KMS-11 (cell line): ENCODE measurements at regions not wholly inside any gene's neighbourhood (a gene's known extent, or its start where the extent isn't known, plus 50 kb on each side); places are given as distances from the start of the nearest gene placed in this dataset.

Experiments
- H2AFZ ChIP-seq: fragments of 200-600 bp; sonication (generic); 2 replicates; pipeline ENCODE4 v1.6.1; 2016; ENCODE audit warnings: antibody characterized with exemption, mixed run types, low read depth
- H3K27ac ChIP-seq: fragments of 200-600 bp; sonication (generic); 2 replicates; pipeline ENCODE4 v1.6.1; 2016; ENCODE audit warnings: mild to moderate bottlenecking, mixed run types
- H3K27me3 ChIP-seq: fragments of 200-600 bp; sonication (generic); 2 replicates; pipeline ENCODE4 v1.6.1; 2017; ENCODE audit warnings: mild to moderate bottlenecking, low read depth, mixed run types, moderate library complexity; ENCODE audit not compliant: insufficient read depth
- H3K36me3 ChIP-seq: fragments of 200-600 bp; sonication (generic); 2 replicates; pipeline ENCODE4 v1.6.1; 2017; ENCODE audit warnings: mild to moderate bottlenecking, mixed run types; ENCODE audit not compliant: insufficient read depth
- H3K4me1 ChIP-seq: fragments of 200-600 bp; sonication (generic); 2 replicates; pipeline ENCODE4 v1.6.1; 2016; ENCODE audit warnings: mild to moderate bottlenecking, low read depth, mixed run types; ENCODE audit not compliant: poor library complexity, severe bottlenecking
- H3K4me2 ChIP-seq: fragments of 200-600 bp; sonication (generic); 2 replicates; pipeline ENCODE4 v1.7.0; 2016; ENCODE audit warnings: mild to moderate bottlenecking, mixed run types
- H3K4me3 ChIP-seq: fragments of 200-600 bp; sonication (generic); IDR thresholded peaks from 2 replicates; pipeline ENCODE4 v1.6.1; 2017; ENCODE audit warnings: low read depth, low read length, mixed read lengths; ENCODE audit not compliant: insufficient read depth
- H3K79me2 ChIP-seq: fragments of 200-600 bp; sonication (generic); 2 replicates; pipeline ENCODE4 v1.6.1; 2016; ENCODE audit warnings: low read depth, mixed run types; ENCODE audit not compliant: insufficient read depth
- H3K9ac ChIP-seq: fragments of 200-600 bp; sonication (generic); 2 replicates; pipeline ENCODE4 v1.6.1; 2016; ENCODE audit warnings: mild to moderate bottlenecking, mixed run types
- H4K20me1 ChIP-seq: fragments of 200-600 bp; sonication (generic); 2 replicates; pipeline ENCODE4 v1.6.1; 2016; ENCODE audit warnings: mild to moderate bottlenecking, mixed run types; ENCODE audit not compliant: insufficient read depth
- TF ChIP-seq, protein P1 (sequence below): fragments of 200-600 bp; sonication (generic); conservative IDR thresholded peaks from 2 replicates; pipeline ENCODE4 v1.6.1; 2017; ENCODE audit warnings: low read depth, mild to moderate bottlenecking, antibody characterized with exemption, low read length, moderate library complexity, mixed read lengths

- no peak overlapping the region for H3K9ac ChIP-seq
- H3K4me3 ChIP-seq, result no peak overlapping the region
- no peak overlapping the region for H3K27ac ChIP-seq
- H4K20me1 ChIP-seq, result no peaks in the 10 kb centered on the region
- no peak overlapping the region for H2AFZ ChIP-seq
- H3K79me2 ChIP-seq, result no peaks in the 10 kb centered on the region
- no peaks in the 10 kb centered on the region for H3K36me3 ChIP-seq
- no peak overlapping the region for H3K4me2 ChIP-seq
- no peaks in the 10 kb centered on the region for H3K27me3 ChIP-seq
- no peaks in the 10 kb centered on the region for H3K4me1 ChIP-seq
- TF ChIP-seq, protein P1, sequence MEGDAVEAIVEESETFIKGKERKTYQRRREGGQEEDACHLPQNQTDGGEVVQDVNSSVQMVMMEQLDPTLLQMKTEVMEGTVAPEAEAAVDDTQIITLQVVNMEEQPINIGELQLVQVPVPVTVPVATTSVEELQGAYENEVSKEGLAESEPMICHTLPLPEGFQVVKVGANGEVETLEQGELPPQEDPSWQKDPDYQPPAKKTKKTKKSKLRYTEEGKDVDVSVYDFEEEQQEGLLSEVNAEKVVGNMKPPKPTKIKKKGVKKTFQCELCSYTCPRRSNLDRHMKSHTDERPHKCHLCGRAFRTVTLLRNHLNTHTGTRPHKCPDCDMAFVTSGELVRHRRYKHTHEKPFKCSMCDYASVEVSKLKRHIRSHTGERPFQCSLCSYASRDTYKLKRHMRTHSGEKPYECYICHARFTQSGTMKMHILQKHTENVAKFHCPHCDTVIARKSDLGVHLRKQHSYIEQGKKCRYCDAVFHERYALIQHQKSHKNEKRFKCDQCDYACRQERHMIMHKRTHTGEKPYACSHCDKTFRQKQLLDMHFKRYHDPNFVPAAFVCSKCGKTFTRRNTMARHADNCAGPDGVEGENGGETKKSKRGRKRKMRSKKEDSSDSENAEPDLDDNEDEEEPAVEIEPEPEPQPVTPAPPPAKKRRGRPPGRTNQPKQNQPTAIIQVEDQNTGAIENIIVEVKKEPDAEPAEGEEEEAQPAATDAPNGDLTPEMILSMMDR, result no peak
Measured at GRCh38 chr21:35625576-35625975, 434.8 kb downstream of the SETD4 start.

- Histone ChIP-seq H3K4me2 (no peak overlapping the region), H3K79me2 (no peaks in the 10 kb centered on the region), H3K27me3 (no peaks in the 10 kb centered on the region), H3K4me1 (no peaks in the 10 kb centered on the region), H3K4me3 (no peak overlapping the region), H3K36me3 (no peaks in the 10 kb centered on the region), H4K20me1 (no peaks in the 10 kb centered on the region), H3K9ac (no peak overlapping the region), H3K27ac (no peak overlapping the region), H2AFZ (no peak overlapping the region)
- TF ChIP-seq, protein P1, result no peak
Measured at GRCh38 chr21:35624901-35625300, 435.4 kb downstream of the SETD4 start.

DNA sequence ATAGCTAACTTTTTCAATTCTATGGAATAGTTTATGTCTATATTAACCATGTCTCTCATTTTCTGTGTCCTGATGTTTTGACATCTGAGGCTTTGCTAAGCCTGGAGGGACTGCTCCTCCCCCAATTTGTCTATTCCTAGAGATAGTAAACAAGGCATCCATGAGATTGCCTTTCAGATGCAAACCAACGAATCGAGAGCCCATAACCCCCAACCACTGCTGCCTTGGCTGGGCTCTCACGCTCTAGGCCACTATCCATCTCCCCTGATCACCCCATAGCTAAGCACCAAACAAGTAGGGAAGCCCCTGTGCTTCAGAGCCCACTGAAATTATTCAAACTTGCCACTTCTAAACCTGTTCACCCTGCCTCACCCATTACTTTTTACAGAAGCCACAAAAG is 437.7 kb downstream of the SETD4 start:
- TF ChIP-seq, protein P1, result no peak
- no peaks in the 10 kb centered on the region for H3K79me2 ChIP-seq
- no peaks in the 10 kb centered on the region for H4K20me1 ChIP-seq
- no peak overlapping the region for H3K4me3 ChIP-seq
- H3K27ac ChIP-seq, result no peak overlapping the region
- no peak overlapping the region for H2AFZ ChIP-seq
- no peaks in the 10 kb centered on the region for H3K4me1 ChIP-seq
- no peaks in the 10 kb centered on the region for H3K27me3 ChIP-seq
- no peaks in the 10 kb centered on the region for H3K36me3 ChIP-seq
- H3K9ac ChIP-seq, result no peak overlapping the region
- H3K4me2 ChIP-seq, result no peak overlapping the region

GRCh38 chr21:35619184-35619583 is 441.1 kb downstream of the SETD4 start:
- Histone ChIP-seq H3K4me3 (no peak overlapping the region), H3K4me2 (no peak overlapping the region), H3K27ac (no peak overlapping the region), H3K79me2 (no peaks in the 10 kb centered on the region), H2AFZ (no peak overlapping the region), H3K36me3 (no peaks in the 10 kb centered on the region), H4K20me1 (no peaks in the 10 kb centered on the region), H3K4me1 (no peaks in the 10 kb centered on the region), H3K9ac (no peak overlapping the region), H3K27me3 (no peaks in the 10 kb centered on the region)
- TF ChIP-seq, protein P1, result no peak
